Esophagus squamous epithelium (tissue), 5 donors: ENCODE measurements at regions not wholly inside any gene's neighbourhood (a gene's known extent, or its start where the extent isn't known, plus 50 kb on each side); places are given as distances from the start of the nearest gene placed in this dataset.

Source experiments
- DNase-seq: peaks from one replicate; lab custom pipeline; 2025; lab: John Stamatoyannopoulos, UW
- H3K27ac ChIP-seq, 4 donors: fragments of 200-600 bp; sonication (generic); one replicate each; pipeline ENCODE4 v1.5.1; 2016 to 2019; ENCODE audit warnings: mild to moderate bottlenecking in 1 of 4
- H3K27me3 ChIP-seq, 4 donors: fragments of 200-600 bp; sonication (generic); 1 replicate in 3 of 4; 2 replicates in 1 of 4; pipeline versions ENCODE4 v1.5.1 to v1.6.0; 2017 to 2021; ENCODE audit warnings: antibody characterized with exemption in 1 of 4
- H3K36me3 ChIP-seq, 3 donors: fragments of 200-600 bp; sonication (generic); one replicate each; pipeline ENCODE4 v1.5.1; 2016 to 2019
- H3K4me1 ChIP-seq, 3 donors: fragments of 200-600 bp; sonication (generic); one replicate each; pipeline ENCODE4 v1.5.1; 2017 to 2019
- H3K4me3 ChIP-seq, 4 donors: fragments of 200-600 bp; sonication (generic); 1 replicate in 3 of 4; 2 replicates in 1 of 4; pipeline ENCODE4 v1.5.1; 2016 to 2019; ENCODE audit warnings: mild to moderate bottlenecking in 2 of 4, moderate library complexity in 1 of 4
- H3K9me3 ChIP-seq, 3 donors: fragments of 200-600 bp; sonication (generic); one replicate each; pipeline ENCODE4 v1.5.1; 2016 to 2019
- POLR2A ChIP-seq, 4 donors: fragments of 450-650 bp; IDR thresholded peaks; one replicate each; pipeline ENCODE4 v1.6.1; 2017; ENCODE audit warnings: antibody characterized with exemption in 4 of 4, mild to moderate bottlenecking in 4 of 4, moderate library complexity in 3 of 4
- WGBS, 2 donors: methylation state at CpG; one replicate each; pipeline ENCODE4 v1.1.5; 2018; 5-methylcytosine and 5-hydroxymethylcytosine counted together
- intact Hi-C: fragments of 100-400 bp; cut with DNase I; formaldehyde crosslinking; loops from one replicate; pipeline ENCODE4 v1.15.0; 2022
- TF ChIP-seq, protein P1 (sequence below), 6 experiments: fragments of 450-650 bp in 4 of 6; fragments of 200-600 bp in 2 of 6; sonication (generic) in 2 of 6; IDR thresholded peaks; one replicate each; pipeline ENCODE4 v1.5.1; 2016 to 2019; ENCODE audit warnings: antibody characterized with exemption in 6 of 6, mild to moderate bottlenecking in 4 of 6, moderate library complexity in 4 of 6
- donor health status: DM: yes; HTN: yes; CAD: no.

DNA sequence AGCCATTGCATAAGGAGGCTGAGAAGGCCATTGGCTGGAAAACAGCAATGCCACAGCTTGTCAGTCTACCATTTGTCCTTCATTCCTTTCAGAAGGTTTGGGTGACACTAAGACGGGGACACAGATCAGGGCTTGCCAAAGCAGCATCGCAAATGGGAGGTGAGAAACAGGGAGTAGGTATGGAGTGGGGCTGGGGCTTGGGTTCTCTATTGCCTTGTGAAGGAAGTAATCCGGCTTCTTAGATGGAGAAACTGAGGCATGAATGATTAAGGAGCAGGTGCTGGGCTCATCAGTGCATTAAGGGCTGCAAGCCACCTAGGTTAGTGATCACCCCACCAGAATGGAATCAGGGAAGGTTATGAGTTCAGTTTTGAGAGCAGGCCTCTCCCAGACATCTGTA is 115.6 kb upstream of the NMNAT3 start:
- no peaks in the 10 kb centered on the region for H3K9me3 ChIP-seq
- DNase-seq = no peak
- H3K27ac ChIP-seq = no peak overlapping the region
- WGBS, 2 donors = 80 to 81% methylated on average over 3 of the region's 3 CpGs
- H3K4me1 ChIP-seq = no peaks in the 10 kb centered on the region
- intact Hi-C loops = no loop called here
- no peak overlapping the region for H3K4me3 ChIP-seq
- no peaks in the 10 kb centered on the region for H3K36me3 ChIP-seq
- no peaks in the 10 kb centered on the region for H3K27me3 ChIP-seq
- TF ChIP-seq POLR2A (IDR thresholded peaks at IDR 0.05) = no peak
- TF ChIP-seq, protein P1, sequence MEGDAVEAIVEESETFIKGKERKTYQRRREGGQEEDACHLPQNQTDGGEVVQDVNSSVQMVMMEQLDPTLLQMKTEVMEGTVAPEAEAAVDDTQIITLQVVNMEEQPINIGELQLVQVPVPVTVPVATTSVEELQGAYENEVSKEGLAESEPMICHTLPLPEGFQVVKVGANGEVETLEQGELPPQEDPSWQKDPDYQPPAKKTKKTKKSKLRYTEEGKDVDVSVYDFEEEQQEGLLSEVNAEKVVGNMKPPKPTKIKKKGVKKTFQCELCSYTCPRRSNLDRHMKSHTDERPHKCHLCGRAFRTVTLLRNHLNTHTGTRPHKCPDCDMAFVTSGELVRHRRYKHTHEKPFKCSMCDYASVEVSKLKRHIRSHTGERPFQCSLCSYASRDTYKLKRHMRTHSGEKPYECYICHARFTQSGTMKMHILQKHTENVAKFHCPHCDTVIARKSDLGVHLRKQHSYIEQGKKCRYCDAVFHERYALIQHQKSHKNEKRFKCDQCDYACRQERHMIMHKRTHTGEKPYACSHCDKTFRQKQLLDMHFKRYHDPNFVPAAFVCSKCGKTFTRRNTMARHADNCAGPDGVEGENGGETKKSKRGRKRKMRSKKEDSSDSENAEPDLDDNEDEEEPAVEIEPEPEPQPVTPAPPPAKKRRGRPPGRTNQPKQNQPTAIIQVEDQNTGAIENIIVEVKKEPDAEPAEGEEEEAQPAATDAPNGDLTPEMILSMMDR (IDR thresholded peaks at IDR 0.05) = no peak

DNA sequence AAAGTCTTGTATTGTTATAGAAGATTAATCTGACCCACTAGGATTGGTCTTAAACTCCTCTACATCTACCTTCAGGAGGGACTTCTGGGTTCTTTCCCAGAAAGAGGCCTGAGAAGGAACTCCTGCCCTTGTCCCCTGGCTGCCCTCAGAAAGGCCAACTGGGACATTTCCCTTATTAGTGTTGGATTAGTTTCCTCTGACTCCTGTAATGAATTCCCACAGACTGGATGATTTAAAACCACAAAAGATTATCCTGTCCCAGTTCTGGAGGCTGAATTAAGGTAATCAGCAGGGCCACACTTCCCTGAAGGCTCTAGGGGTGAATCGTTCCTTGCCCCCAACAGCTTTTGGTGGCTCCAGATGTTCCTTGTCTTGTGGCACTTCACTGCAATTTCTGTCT is 102.8 kb upstream of the NMNAT3 start:
- TF ChIP-seq POLR2A (IDR thresholded peaks at IDR 0.05) = no peak
- TF ChIP-seq, protein P1 (IDR thresholded peaks at IDR 0.05) = no peak
- H3K36me3 ChIP-seq = no peaks in the 10 kb centered on the region
- no peaks in the 10 kb centered on the region for H3K4me1 ChIP-seq
- H3K27ac ChIP-seq = no peak overlapping the region
- intact Hi-C loops = no loop called here
- 30 to 57% methylated on average over 1 of the region's 1 CpG for WGBS, 2 donors
- peaks cover 0 to 6% (median 0%) of the 10 kb centered on the region in 4 donors for H3K27me3 ChIP-seq
- no peak overlapping the region for H3K4me3 ChIP-seq
- no peaks in the 10 kb centered on the region for H3K9me3 ChIP-seq
- DNase-seq = no peak

DNA sequence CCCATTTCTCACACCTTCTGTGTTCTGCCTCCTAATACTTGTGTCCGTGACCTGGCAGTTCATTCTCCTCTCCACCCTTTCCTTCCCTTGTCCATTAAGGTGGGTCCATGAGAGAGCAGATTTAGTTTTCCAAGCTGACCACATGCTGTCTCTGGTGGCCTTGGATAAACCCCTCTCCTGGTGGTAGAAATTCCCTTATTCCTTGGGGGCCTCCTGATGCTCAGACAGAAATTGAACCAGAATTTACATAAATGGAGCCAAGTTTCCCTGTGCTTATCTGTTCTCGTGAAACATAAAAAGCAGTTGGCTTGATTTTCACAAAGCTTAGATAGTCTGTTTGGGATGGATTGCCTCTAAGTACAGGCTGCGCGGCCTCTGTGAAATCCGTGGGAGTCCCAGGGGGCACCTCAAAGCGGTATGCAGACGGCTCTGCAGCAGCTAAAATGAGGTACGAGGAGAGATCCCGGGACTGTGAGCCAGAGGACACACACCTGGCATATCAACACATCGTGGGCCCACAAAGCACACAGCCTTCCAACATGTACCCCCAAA is 101.0 kb upstream of the NMNAT3 start:
- WGBS, 2 donors = 52 to 74% methylated on average over 3 to 5 of the region's 10 CpGs
- no peaks in the 10 kb centered on the region for H3K4me1 ChIP-seq
- H3K4me3 ChIP-seq = no peak overlapping the region
- no peak for TF ChIP-seq POLR2A (IDR thresholded peaks at IDR 0.05)
- TF ChIP-seq, protein P1 (IDR thresholded peaks at IDR 0.05) = no peak
- DNase-seq = no peak
- H3K27ac ChIP-seq = no peak overlapping the region
- no peaks in the 10 kb centered on the region for H3K9me3 ChIP-seq
- no peaks in the 10 kb centered on the region for H3K27me3 ChIP-seq
- H3K36me3 ChIP-seq = no peaks in the 10 kb centered on the region
- intact Hi-C loops = no loop called here

DNA sequence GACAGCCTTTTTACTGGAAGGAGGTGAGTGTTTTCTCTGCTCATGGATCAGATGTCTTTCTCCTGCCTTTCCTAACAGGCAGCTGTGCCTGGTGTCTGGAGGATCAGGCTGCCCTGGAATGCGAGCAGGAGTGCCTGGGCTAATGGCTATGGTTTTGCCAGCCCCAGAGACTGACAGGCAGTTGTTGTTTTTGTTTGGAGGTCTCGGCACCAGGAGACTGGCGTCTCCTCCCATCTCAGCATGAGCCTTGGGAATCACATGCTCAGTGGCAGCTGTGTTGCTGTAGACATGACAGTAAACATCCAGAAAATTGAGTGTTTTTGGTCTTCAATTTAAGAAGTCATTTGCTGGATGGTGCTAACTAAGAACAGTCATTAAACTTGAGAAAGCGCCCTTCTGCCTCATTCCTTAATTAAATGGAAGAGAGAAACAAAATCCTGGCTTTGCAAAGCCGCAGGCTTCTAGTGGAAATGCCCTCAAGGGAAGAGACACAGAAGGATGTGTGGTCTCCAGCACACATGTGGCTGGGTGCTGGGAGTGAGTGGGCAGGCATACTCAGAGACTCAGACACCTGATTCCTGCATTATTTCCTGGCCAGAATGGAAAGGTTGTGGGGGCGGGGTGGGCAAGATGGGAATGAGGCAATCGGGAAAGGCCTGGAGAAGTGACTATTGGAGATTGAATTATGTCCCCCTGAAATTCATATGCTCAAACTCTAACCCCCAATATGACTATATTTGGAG is 97.0 kb upstream of the NMNAT3 start:
- no peaks in the 10 kb centered on the region for H3K4me1 ChIP-seq
- TF ChIP-seq POLR2A (IDR thresholded peaks at IDR 0.05) = no peak
- TF ChIP-seq, protein P1 (IDR thresholded peaks at IDR 0.05) = no peak
- no peak for DNase-seq
- intact Hi-C loops = no loop called here
- no peaks in the 10 kb centered on the region for H3K9me3 ChIP-seq
- H3K4me3 ChIP-seq = no peak overlapping the region
- no peaks in the 10 kb centered on the region for H3K36me3 ChIP-seq
- no peak overlapping the region for H3K27ac ChIP-seq
- 47 to 75% methylated on average over 4 to 7 of the region's 7 CpGs for WGBS, 2 donors
- H3K27me3 ChIP-seq = peaks cover 0 to 5% (median 0%) of the 10 kb centered on the region in 4 donors
